GM12873 (cell line): ENCODE measurements at regions not wholly inside any gene's neighbourhood (a gene's known extent, or its start where the extent isn't known, plus 50 kb on each side); places are given as distances from the start of the nearest gene placed in this dataset.

Experiments
- CTCF ChIP-seq: IDR thresholded peaks from 2 replicates; pipeline ENCODE4 v1.5.1; 2012; ENCODE audit warnings: low read depth, mild to moderate bottlenecking, moderate library complexity, low read length, control low read depth; ENCODE audit not compliant: insufficient read depth; ENCODE audit errors: missing control alignments

GRCh38 chr1:34361121-34361520, 184.4 kb downstream of the C1orf94 start:
- no peak for TF ChIP-seq CTCF

- no peak for TF ChIP-seq CTCF
Measured at GRCh38 chr1:34361781-34362357, 185.2 kb downstream of the C1orf94 start.

GRCh38 chr1:34362949-34363348, 186.2 kb downstream of the C1orf94 start:
- TF ChIP-seq CTCF = no peak

GRCh38 chr1:34363447-34363846, 186.7 kb downstream of the C1orf94 start:
- TF ChIP-seq CTCF = no peak

GRCh38 chr1:34363915-34364314, 187.2 kb downstream of the C1orf94 start:
- TF ChIP-seq CTCF = no peak

GRCh38 chr1:34364376-34364775, 187.7 kb downstream of the C1orf94 start:
- TF ChIP-seq CTCF = no peak

GRCh38 chr1:34365295-34365694, 188.6 kb downstream of the C1orf94 start:
- no peak for TF ChIP-seq CTCF
